Keratinocyte (primary cell): ENCODE measurements at regions not wholly inside any gene's neighbourhood (a gene's known extent, or its start where the extent isn't known, plus 50 kb on each side); places are given as distances from the start of the nearest gene placed in this dataset.
"Not testable (repeated sequence)": the region's sequence is repeated elsewhere in the genome, so short reads cannot be mapped to it uniquely, and the experiment has no call there.

Source experiments
- DNase-seq: peaks from one replicate; pipeline ENCODE4 v3.0.0-alpha.2; 2011; ENCODE audit warnings: low read depth, missing footprints, low spot score
- FAIRE-seq: peaks from 2 replicates; lab custom pipeline; 2011; peaks lifted over from hg19 to GRCh38; lab: Jason Lieb, UNC
- H2AFZ ChIP-seq: 2 replicates; pipeline ENCODE4 v1.6.0; 2012; ENCODE audit warnings: low read length, control low read depth, inconsistent platforms; ENCODE audit not compliant: control insufficient read depth
- H3K27ac ChIP-seq: 2 replicates; pipeline ENCODE4 v1.5.1; 2011; ENCODE audit warnings: low read length; ENCODE audit not compliant: control insufficient read depth, insufficient read depth
- H3K27me3 ChIP-seq: 3 replicates; pipeline ENCODE4 v1.6.0; 2011; ENCODE audit warnings: low read length; ENCODE audit not compliant: control insufficient read depth, insufficient read depth; ENCODE audit errors: extremely low read depth
- H3K36me3 ChIP-seq, 2 experiments: 2 replicates in 1 of 2; 3 replicates in 1 of 2; pipeline ENCODE4 v1.5.1; 2011; ENCODE audit warnings: low read length in 2 of 2, mild to moderate bottlenecking in 1 of 2; ENCODE audit not compliant: control insufficient read depth in 2 of 2, insufficient read depth in 2 of 2; ENCODE audit errors: extremely low read depth in 1 of 2
- H3K4me1 ChIP-seq: 3 replicates; pipeline ENCODE4 v1.5.1; 2011; ENCODE audit warnings: low read length; ENCODE audit not compliant: control insufficient read depth, insufficient read depth; ENCODE audit errors: extremely low read depth
- H3K4me2 ChIP-seq: 3 replicates; pipeline ENCODE4 v1.6.0; 2011; ENCODE audit warnings: low read depth, low read length; ENCODE audit not compliant: control insufficient read depth, insufficient read depth; ENCODE audit errors: extremely low read depth
- H3K4me3 ChIP-seq, 3 experiments: fragments of 200-600 bp in 1 of 3; sonication (generic) in 1 of 3; 2 replicates in 2 of 3; 3 replicates in 1 of 3; pipeline ENCODE4 v1.5.1; 2011 to 2016; ENCODE audit warnings: low read length in 3 of 3, mild to moderate bottlenecking in 3 of 3, control low read depth in 2 of 3, inconsistent platforms in 1 of 3, low read depth in 1 of 3, mixed read lengths in 1 of 3, mixed run types in 1 of 3, moderate library complexity in 1 of 3; ENCODE audit not compliant: control insufficient read depth in 2 of 3, insufficient read depth in 2 of 3; ENCODE audit errors: extremely low read depth in 1 of 3
- H3K79me2 ChIP-seq: 2 replicates; pipeline ENCODE4 v1.6.0; 2012; ENCODE audit warnings: low read length; ENCODE audit not compliant: control insufficient read depth, insufficient read depth
- H3K9ac ChIP-seq: 3 replicates; pipeline ENCODE4 v1.6.0; 2011; ENCODE audit warnings: low read length; ENCODE audit not compliant: control insufficient read depth, insufficient read depth; ENCODE audit errors: extremely low read depth
- H3K9me1 ChIP-seq: 3 replicates; pipeline ENCODE4 v1.6.0; 2011; ENCODE audit warnings: low read length; ENCODE audit not compliant: control insufficient read depth, insufficient read depth; ENCODE audit errors: extremely low read depth
- H3K9me3 ChIP-seq: 2 replicates; pipeline ENCODE4 v1.5.1; 2012; ENCODE audit warnings: low read depth, low read length; ENCODE audit not compliant: control insufficient read depth
- H4K20me1 ChIP-seq: 3 replicates; pipeline ENCODE4 v1.6.0; 2011; ENCODE audit warnings: low read length; ENCODE audit not compliant: control insufficient read depth, insufficient read depth; ENCODE audit errors: extremely low read depth
- EZH2 ChIP-seq: IDR thresholded peaks from one replicate; pipeline ENCODE4 v1.6.1; 2012; ENCODE audit warnings: inconsistent platforms, mild to moderate bottlenecking, low read length, moderate library complexity
- dilution Hi-C: fragments of 300-500 bp; cut with MboI; formaldehyde crosslinking; loops from one replicate; pipeline ENCODE4 v1.7.0; 2020; ENCODE audit warnings: low sequenced_read_pairs; ENCODE audit not compliant: extremely low pct_ligation_motif_present
- TF ChIP-seq, protein P1 (sequence below), 3 experiments: IDR thresholded peaks in 1 of 3; conservative IDR thresholded peaks in 1 of 3; optimal IDR thresholded peaks in 1 of 3; 2 replicates in 2 of 3; 3 replicates in 1 of 3; pipeline versions ENCODE3 to v1.5.1; 2011; ENCODE audit warnings: low read length in 3 of 3, mild to moderate bottlenecking in 3 of 3, moderate library complexity in 2 of 3, control low read depth in 1 of 3, inconsistent platforms in 1 of 3; ENCODE audit not compliant: insufficient read depth in 2 of 3; ENCODE audit errors: extremely low read depth in 1 of 3

GRCh38 chr7:32816409-32816948 is 75.1 kb downstream of the KBTBD2 start:
- dilution Hi-C loops, H4K20me1 ChIP-seq, DNase-seq, H3K9me3 ChIP-seq, H3K79me2 ChIP-seq, H2AFZ ChIP-seq, FAIRE-seq, H3K9ac ChIP-seq, H3K4me1 ChIP-seq, H3K9me1 ChIP-seq, H3K27ac ChIP-seq, H3K36me3 ChIP-seq, H3K4me3 ChIP-seq, H3K27me3 ChIP-seq, H3K4me2 ChIP-seq: not testable (repeated sequence)

DNA sequence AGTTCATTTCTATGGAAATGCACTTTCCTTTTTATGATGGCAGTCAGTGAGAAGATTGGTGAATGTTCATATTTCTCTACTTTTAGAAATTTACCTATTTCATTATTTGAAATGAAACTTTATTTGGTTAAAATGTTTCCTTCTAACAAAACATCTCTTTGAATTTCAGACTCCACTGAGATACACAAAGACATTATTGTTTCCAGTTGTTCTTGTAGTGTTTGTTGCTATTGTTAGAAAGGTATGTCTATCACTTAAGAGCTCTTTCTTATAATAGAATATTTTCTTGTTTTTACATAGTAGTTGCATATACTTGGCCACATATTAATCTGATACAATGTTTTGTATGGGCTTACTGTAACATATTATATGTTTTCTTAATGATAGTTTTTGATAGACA is 76.8 kb downstream of the KBTBD2 start:
- H3K9me3 ChIP-seq, H3K79me2 ChIP-seq, FAIRE-seq, dilution Hi-C loops, H3K4me2 ChIP-seq, H4K20me1 ChIP-seq, DNase-seq, H3K36me3 ChIP-seq, H2AFZ ChIP-seq, H3K27me3 ChIP-seq, H3K4me3 ChIP-seq, H3K4me1 ChIP-seq, H3K9ac ChIP-seq, H3K27ac ChIP-seq, H3K9me1 ChIP-seq: not testable (repeated sequence)

DNA sequence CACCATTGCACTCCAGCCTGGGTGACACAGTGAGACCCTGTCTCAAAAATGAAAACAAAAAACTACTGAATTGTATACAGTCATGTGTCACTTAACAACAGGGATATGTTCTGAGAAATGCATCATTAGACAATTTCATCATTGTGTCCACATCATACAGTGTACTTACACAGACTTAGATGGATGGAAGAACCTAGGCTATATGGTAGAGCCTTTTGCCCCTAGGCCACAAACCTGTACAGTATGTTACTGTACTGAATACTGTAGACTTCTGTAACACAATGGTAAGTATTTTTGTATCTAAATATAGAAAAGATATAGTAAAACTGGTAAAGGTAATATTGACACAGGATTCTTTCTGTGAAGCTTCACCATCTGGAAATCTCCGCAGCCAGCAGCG is 81.7 kb downstream of the KBTBD2 start:
- H3K9ac ChIP-seq, result no peak overlapping the region
- FAIRE-seq (no peak), DNase-seq (no peak)
- H2AFZ ChIP-seq, result no peak overlapping the region
- no peaks in the 10 kb centered on the region for H3K4me1 ChIP-seq
- no peaks in the 10 kb centered on the region for H3K9me1 ChIP-seq
- H3K36me3 ChIP-seq, result no peaks in the 10 kb centered on the region
- dilution Hi-C loops, result no loop called here
- no peaks in the 10 kb centered on the region for H3K9me3 ChIP-seq
- H4K20me1 ChIP-seq, result no peaks in the 10 kb centered on the region
- no peaks in the 10 kb centered on the region for H3K27me3 ChIP-seq
- H3K4me2 ChIP-seq, result no peak overlapping the region
- no peak overlapping the region for H3K4me3 ChIP-seq
- H3K79me2 ChIP-seq, result no peaks in the 10 kb centered on the region
- H3K27ac ChIP-seq, result no peak overlapping the region
- TF ChIP-seq EZH2, result no peak
- TF ChIP-seq, protein P1, sequence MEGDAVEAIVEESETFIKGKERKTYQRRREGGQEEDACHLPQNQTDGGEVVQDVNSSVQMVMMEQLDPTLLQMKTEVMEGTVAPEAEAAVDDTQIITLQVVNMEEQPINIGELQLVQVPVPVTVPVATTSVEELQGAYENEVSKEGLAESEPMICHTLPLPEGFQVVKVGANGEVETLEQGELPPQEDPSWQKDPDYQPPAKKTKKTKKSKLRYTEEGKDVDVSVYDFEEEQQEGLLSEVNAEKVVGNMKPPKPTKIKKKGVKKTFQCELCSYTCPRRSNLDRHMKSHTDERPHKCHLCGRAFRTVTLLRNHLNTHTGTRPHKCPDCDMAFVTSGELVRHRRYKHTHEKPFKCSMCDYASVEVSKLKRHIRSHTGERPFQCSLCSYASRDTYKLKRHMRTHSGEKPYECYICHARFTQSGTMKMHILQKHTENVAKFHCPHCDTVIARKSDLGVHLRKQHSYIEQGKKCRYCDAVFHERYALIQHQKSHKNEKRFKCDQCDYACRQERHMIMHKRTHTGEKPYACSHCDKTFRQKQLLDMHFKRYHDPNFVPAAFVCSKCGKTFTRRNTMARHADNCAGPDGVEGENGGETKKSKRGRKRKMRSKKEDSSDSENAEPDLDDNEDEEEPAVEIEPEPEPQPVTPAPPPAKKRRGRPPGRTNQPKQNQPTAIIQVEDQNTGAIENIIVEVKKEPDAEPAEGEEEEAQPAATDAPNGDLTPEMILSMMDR (optimal IDR thresholded peaks at IDR 0.05 in 1 of 3, IDR thresholded peaks at IDR 0.05 in 1 of 3, conservative IDR thresholded peaks at IDR 0.05 in 1 of 3; ENCODE audit: extremely low read depth in 1 of 3, insufficient read depth in 2 of 3, low read length in 3 of 3), result no peak
